ENCODE measurements at regions not wholly inside any gene's neighbourhood (a gene's known extent, or its start where the extent isn't known, plus 50 kb on each side); places are given as distances from the start of the nearest gene placed in this dataset.

GRCh38 chr1:229098903-229099578 lies 171.9 kb upstream of the RAB4A start:
- Mint-ChIP-seq H3K4me3 (no peak overlapping the region), H3K36me3 (ENCODE audit: low read depth) (no peaks in the 10 kb centered on the region), H3K27ac (no peak overlapping the region), H3K4me1 (no peaks in the 10 kb centered on the region), H3K9me3 (no peaks in the 10 kb centered on the region), H3K27me3 (peaks cover 6% of the 10 kb centered on the region)
- CTCF ChIA-PET = no interaction called here
- POLR2A ChIA-PET = no interaction called here
- DNase-seq = no peak

GRCh38 chr1:229101011-229101871 lies 169.7 kb upstream of the RAB4A start:
- H3K4me1 Mint-ChIP-seq = no peaks in the 10 kb centered on the region
- no peaks in the 10 kb centered on the region for H3K9me3 Mint-ChIP-seq
- H3K36me3 Mint-ChIP-seq (ENCODE audit: low read depth) = no peaks in the 10 kb centered on the region
- no peak for DNase-seq
- ChIA-PET CTCF (no interaction called here), POLR2A (no interaction called here)
- peaks cover 6% of the 10 kb centered on the region for H3K27me3 Mint-ChIP-seq
- H3K27ac Mint-ChIP-seq = no peak overlapping the region
- H3K4me3 Mint-ChIP-seq = no peak overlapping the region

GRCh38 chr1:229102741-229103391 lies 168.0 kb upstream of the RAB4A start:
- no peaks in the 10 kb centered on the region for H3K4me1 Mint-ChIP-seq
- POLR2A ChIA-PET = no interaction called here
- no peaks in the 10 kb centered on the region for H3K9me3 Mint-ChIP-seq
- no peak for DNase-seq
- no peaks in the 10 kb centered on the region for H3K36me3 Mint-ChIP-seq (ENCODE audit: low read depth)
- CTCF ChIA-PET = no interaction called here
- no peak overlapping the region for H3K27ac Mint-ChIP-seq
- H3K27me3 Mint-ChIP-seq = peaks cover 2% of the 10 kb centered on the region
- no peak overlapping the region for H3K4me3 Mint-ChIP-seq

GRCh38 chr1:229104654-229105053 lies 166.3 kb upstream of the RAB4A start:
- DNase-seq = no peak
- ChIA-PET CTCF (no interaction called here), POLR2A (no interaction called here)
- Mint-ChIP-seq H3K9me3 (no peaks in the 10 kb centered on the region), H3K27me3 (peaks cover 2% of the 10 kb centered on the region), H3K27ac (no peak overlapping the region), H3K36me3 (ENCODE audit: low read depth) (no peaks in the 10 kb centered on the region), H3K4me1 (no peaks in the 10 kb centered on the region), H3K4me3 (no peak overlapping the region)

- Mint-ChIP-seq H3K27me3 (peaks cover 2% of the 10 kb centered on the region), H3K4me3 (no peak overlapping the region), H3K4me1 (no peaks in the 10 kb centered on the region), H3K36me3 (ENCODE audit: low read depth) (no peaks in the 10 kb centered on the region), H3K27ac (no peak overlapping the region), H3K9me3 (no peaks in the 10 kb centered on the region)
- ChIA-PET POLR2A (interaction anchor here (0.9 kb wide), 1 partner anchor 8 kb away, joined by 3 read pairs; no protein-coding TSS in a partner anchor), CTCF (no interaction called here)
- DNase-seq = no peak
Measured at GRCh38 chr1:229105109-229105508, 165.8 kb upstream of the RAB4A start.

GRCh38 chr1:229105822-229106525 lies 164.9 kb upstream of the RAB4A start:
- no peak for DNase-seq
- POLR2A ChIA-PET = interaction anchor here (0.9 kb wide), 1 partner anchor 9 kb away, joined by 3 read pairs; no protein-coding TSS in a partner anchor
- Mint-ChIP-seq H3K36me3 (ENCODE audit: low read depth) (no peaks in the 10 kb centered on the region), H3K4me3 (no peak overlapping the region), H3K27me3 (peaks cover 2% of the 10 kb centered on the region), H3K4me1 (no peaks in the 10 kb centered on the region), H3K27ac (no peak overlapping the region), H3K9me3 (no peaks in the 10 kb centered on the region)
- CTCF ChIA-PET = no interaction called here

- ChIA-PET CTCF (no interaction called here), POLR2A (no interaction called here)
- Mint-ChIP-seq H3K4me1 (no peaks in the 10 kb centered on the region), H3K36me3 (ENCODE audit: low read depth) (no peaks in the 10 kb centered on the region), H3K9me3 (no peaks in the 10 kb centered on the region), H3K27me3 (peaks cover 2% of the 10 kb centered on the region), H3K27ac (no peak overlapping the region), H3K4me3 (no peak overlapping the region)
- DNase-seq = no peak
Measured at GRCh38 chr1:229106526-229107125, 164.3 kb upstream of the RAB4A start.

- ChIA-PET CTCF (no interaction called here), POLR2A (no interaction called here)
- H3K4me3 Mint-ChIP-seq = no peak overlapping the region
- H3K36me3 Mint-ChIP-seq (ENCODE audit: low read depth) = no peaks in the 10 kb centered on the region
- H3K4me1 Mint-ChIP-seq = no peaks in the 10 kb centered on the region
- H3K27ac Mint-ChIP-seq = no peak overlapping the region
- DNase-seq = no peak
- H3K9me3 Mint-ChIP-seq = no peaks in the 10 kb centered on the region
- H3K27me3 Mint-ChIP-seq = peaks cover 4% of the 10 kb centered on the region
Measured at GRCh38 chr1:229107304-229107815, 163.6 kb upstream of the RAB4A start.

- ChIA-PET POLR2A (no interaction called here), CTCF (no interaction called here)
- no peak for DNase-seq
- H3K27me3 Mint-ChIP-seq = peaks cover 4% of the 10 kb centered on the region
- H3K9me3 Mint-ChIP-seq = no peaks in the 10 kb centered on the region
- no peaks in the 10 kb centered on the region for H3K36me3 Mint-ChIP-seq (ENCODE audit: low read depth)
- no peak overlapping the region for H3K4me3 Mint-ChIP-seq
- H3K4me1 Mint-ChIP-seq = no peaks in the 10 kb centered on the region
- no peak overlapping the region for H3K27ac Mint-ChIP-seq
Measured at GRCh38 chr1:229107972-229108371, 162.9 kb upstream of the RAB4A start.

GRCh38 chr1:229108598-229109201 lies 162.2 kb upstream of the RAB4A start:
- Mint-ChIP-seq H3K27me3 (peaks cover 4% of the 10 kb centered on the region), H3K36me3 (ENCODE audit: low read depth) (no peaks in the 10 kb centered on the region), H3K27ac (no peak overlapping the region), H3K4me3 (no peak overlapping the region), H3K4me1 (no peaks in the 10 kb centered on the region), H3K9me3 (no peaks in the 10 kb centered on the region)
- ChIA-PET CTCF (interaction anchor here (1.1 kb wide), 1 partner anchor 74 kb away, joined by 3 read pairs; no protein-coding TSS in a partner anchor), POLR2A (no interaction called here)
- no peak for DNase-seq

GRCh38 chr1:229109320-229109761 lies 161.6 kb upstream of the RAB4A start:
- POLR2A ChIA-PET = no interaction called here
- Mint-ChIP-seq H3K36me3 (ENCODE audit: low read depth) (no peaks in the 10 kb centered on the region), H3K4me1 (no peaks in the 10 kb centered on the region), H3K27ac (no peak overlapping the region), H3K27me3 (peaks cover 4% of the 10 kb centered on the region), H3K9me3 (no peaks in the 10 kb centered on the region), H3K4me3 (no peak overlapping the region)
- CTCF ChIA-PET = interaction anchor here (1.1 kb wide), 1 partner anchor 74 kb away, joined by 3 read pairs; no protein-coding TSS in a partner anchor
- no peak for DNase-seq

GRCh38 chr1:229110986-229111385 lies 159.9 kb upstream of the RAB4A start:
- ChIA-PET CTCF (no interaction called here), POLR2A (no interaction called here)
- H3K36me3 Mint-ChIP-seq (ENCODE audit: low read depth) = no peaks in the 10 kb centered on the region
- H3K4me3 Mint-ChIP-seq = no peak overlapping the region
- peaks cover 4% of the 10 kb centered on the region for H3K27me3 Mint-ChIP-seq
- no peaks in the 10 kb centered on the region for H3K9me3 Mint-ChIP-seq
- DNase-seq = no peak
- no peak overlapping the region for H3K27ac Mint-ChIP-seq
- no peaks in the 10 kb centered on the region for H3K4me1 Mint-ChIP-seq

Data from activated CD4-positive, alpha-beta memory T cell treated with anti-CD3 and anti-CD28 coated beads, Interleukin-2, amount 10 ng/mL, durations not matched to agents 7 days and 5 days (primary cell).